ENCODE measurements at regions not wholly inside any gene's neighbourhood (a gene's known extent, or its start where the extent isn't known, plus 50 kb on each side); places are given as distances from the start of the nearest gene placed in this dataset.

GRCh38 chr11:96736601-96737000, 346.8 kb downstream of the JRKL start:
- TF ChIP-seq L3MBTL2 (conservative IDR thresholded peaks at IDR 0.05) (no peak), SP1 (IDR thresholded peaks at IDR 0.05) (no peak), BHLHE40 (IDR thresholded peaks at IDR 0.05; ENCODE audit: borderline replicate concordance) (no peak), HDGF (IDR thresholded peaks at IDR 0.05; ENCODE audit: borderline replicate concordance) (no peak), ZNF384 (IDR thresholded peaks at IDR 0.05) (no peak)
